ENCODE measurements at regions not wholly inside any gene's neighbourhood (a gene's known extent, or its start where the extent isn't known, plus 50 kb on each side); places are given as distances from the start of the nearest gene placed in this dataset.

DNA sequence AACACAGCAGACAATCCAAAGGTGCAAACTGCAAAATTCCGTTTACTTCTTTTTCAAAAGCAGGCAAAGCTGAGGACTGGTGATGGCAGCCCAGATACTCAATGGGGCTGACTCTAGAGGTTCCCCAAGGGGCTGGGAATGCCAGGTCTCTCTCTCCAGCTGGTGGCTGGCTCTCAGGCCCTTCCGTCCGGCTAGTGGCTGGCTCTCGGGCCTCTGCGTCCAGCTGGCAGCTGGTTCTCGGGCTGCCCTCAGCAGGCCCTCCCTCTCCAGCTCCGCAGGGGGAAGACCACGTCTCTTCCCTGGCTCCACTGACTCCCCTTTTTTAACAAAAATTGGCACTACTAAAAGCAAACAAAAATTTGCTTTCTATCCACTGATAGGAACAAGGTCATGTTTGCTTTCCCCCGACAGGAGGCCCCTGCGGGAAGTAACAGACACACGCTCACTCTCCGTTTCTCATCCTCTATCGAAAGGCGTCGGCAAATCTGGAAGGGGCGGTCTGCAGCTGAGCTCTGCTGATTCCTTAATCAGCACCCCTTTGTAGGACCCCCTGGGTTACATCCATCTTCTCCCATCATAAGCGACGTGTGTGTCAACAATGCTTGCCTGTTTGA is 381.4 kb downstream of the BRD1 start:
- TF ChIP-seq EZH2 (IDR thresholded peaks at IDR 0.05; ENCODE audit: borderline replicate concordance, insufficient read depth, low read depth, low read length, poor library complexity, severe bottlenecking), result no peak
- TF ChIP-seq, protein P1, sequence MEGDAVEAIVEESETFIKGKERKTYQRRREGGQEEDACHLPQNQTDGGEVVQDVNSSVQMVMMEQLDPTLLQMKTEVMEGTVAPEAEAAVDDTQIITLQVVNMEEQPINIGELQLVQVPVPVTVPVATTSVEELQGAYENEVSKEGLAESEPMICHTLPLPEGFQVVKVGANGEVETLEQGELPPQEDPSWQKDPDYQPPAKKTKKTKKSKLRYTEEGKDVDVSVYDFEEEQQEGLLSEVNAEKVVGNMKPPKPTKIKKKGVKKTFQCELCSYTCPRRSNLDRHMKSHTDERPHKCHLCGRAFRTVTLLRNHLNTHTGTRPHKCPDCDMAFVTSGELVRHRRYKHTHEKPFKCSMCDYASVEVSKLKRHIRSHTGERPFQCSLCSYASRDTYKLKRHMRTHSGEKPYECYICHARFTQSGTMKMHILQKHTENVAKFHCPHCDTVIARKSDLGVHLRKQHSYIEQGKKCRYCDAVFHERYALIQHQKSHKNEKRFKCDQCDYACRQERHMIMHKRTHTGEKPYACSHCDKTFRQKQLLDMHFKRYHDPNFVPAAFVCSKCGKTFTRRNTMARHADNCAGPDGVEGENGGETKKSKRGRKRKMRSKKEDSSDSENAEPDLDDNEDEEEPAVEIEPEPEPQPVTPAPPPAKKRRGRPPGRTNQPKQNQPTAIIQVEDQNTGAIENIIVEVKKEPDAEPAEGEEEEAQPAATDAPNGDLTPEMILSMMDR (IDR thresholded peaks at IDR 0.05), result no peak
